Esophagus squamous epithelium (tissue), 5 donors: ENCODE measurements at regions not wholly inside any gene's neighbourhood (a gene's known extent, or its start where the extent isn't known, plus 50 kb on each side); places are given as distances from the start of the nearest gene placed in this dataset.
A peak's percentile ranks its signal among the peaks of the same experiment; 100 is the strongest.

Experiments used
- DNase-seq: peaks from one replicate; lab custom pipeline; 2025; lab: John Stamatoyannopoulos, UW
- H3K27ac ChIP-seq, 4 donors: fragments of 200-600 bp; sonication (generic); one replicate each; pipeline ENCODE4 v1.5.1; 2016 to 2019; ENCODE audit warnings: mild to moderate bottlenecking in 1 of 4
- H3K27me3 ChIP-seq, 4 donors: fragments of 200-600 bp; sonication (generic); 1 replicate in 3 of 4; 2 replicates in 1 of 4; pipeline versions ENCODE4 v1.5.1 to v1.6.0; 2017 to 2021; ENCODE audit warnings: antibody characterized with exemption in 1 of 4
- H3K36me3 ChIP-seq, 3 donors: fragments of 200-600 bp; sonication (generic); one replicate each; pipeline ENCODE4 v1.5.1; 2016 to 2019
- H3K4me1 ChIP-seq, 3 donors: fragments of 200-600 bp; sonication (generic); one replicate each; pipeline ENCODE4 v1.5.1; 2017 to 2019
- H3K4me3 ChIP-seq, 4 donors: fragments of 200-600 bp; sonication (generic); 1 replicate in 3 of 4; 2 replicates in 1 of 4; pipeline ENCODE4 v1.5.1; 2016 to 2019; ENCODE audit warnings: mild to moderate bottlenecking in 2 of 4, moderate library complexity in 1 of 4
- H3K9me3 ChIP-seq, 3 donors: fragments of 200-600 bp; sonication (generic); one replicate each; pipeline ENCODE4 v1.5.1; 2016 to 2019
- CTCF ChIP-seq, 6 experiments: fragments of 450-650 bp in 4 of 6; fragments of 200-600 bp in 2 of 6; sonication (generic) in 2 of 6; IDR thresholded peaks; one replicate each; pipeline ENCODE4 v1.5.1; 2016 to 2019; ENCODE audit warnings: antibody characterized with exemption in 6 of 6, mild to moderate bottlenecking in 4 of 6, moderate library complexity in 4 of 6
- POLR2A ChIP-seq, 4 donors: fragments of 450-650 bp; IDR thresholded peaks; one replicate each; pipeline ENCODE4 v1.6.1; 2017; ENCODE audit warnings: antibody characterized with exemption in 4 of 4, mild to moderate bottlenecking in 4 of 4, moderate library complexity in 3 of 4
- WGBS, 2 donors: methylation state at CpG; one replicate each; pipeline ENCODE4 v1.1.5; 2018; 5-methylcytosine and 5-hydroxymethylcytosine counted together
- intact Hi-C: fragments of 100-400 bp; cut with DNase I; formaldehyde crosslinking; loops from one replicate; pipeline ENCODE4 v1.15.0; 2022
- donor health status: DM: yes; HTN: yes; CAD: no.

- WGBS, 2 donors = 48 to 58% methylated on average over 5 to 7 of the region's 7 CpGs
- no peak overlapping the region for H3K4me3 ChIP-seq
- no peak for TF ChIP-seq POLR2A (IDR thresholded peaks at IDR 0.05)
- TF ChIP-seq CTCF (IDR thresholded peaks at IDR 0.05) = no peak
- H3K4me1 ChIP-seq = peaks cover 22 to 57% (median 27%) of the 10 kb centered on the region in 3 donors
- DNase-seq = no peak
- intact Hi-C loops = no loop called here
- peak overlapping the region in 1 of 4 donors; percentile 46 for H3K27ac ChIP-seq
- H3K9me3 ChIP-seq = no peaks in the 10 kb centered on the region
- no peaks in the 10 kb centered on the region for H3K36me3 ChIP-seq
- peaks cover 0 to 73% (median 0%) of the 10 kb centered on the region in 4 donors for H3K27me3 ChIP-seq
Measured at GRCh38 chr15:69593488-69593887, 140.9 kb downstream of the RPLP1 start.

- Histone ChIP-seq H3K27ac (peak overlapping the region; percentile 5 to 57 (median 40)), H3K9me3 (no peaks in the 10 kb centered on the region), H3K4me3 (peak overlapping the region in 2 of 4 donors; percentile 9 to 38), H3K4me1 (peaks cover 22 to 57% (median 27%) of the 10 kb centered on the region in 3 donors), H3K36me3 (no peaks in the 10 kb centered on the region), H3K27me3 (peaks cover 0 to 73% (median 0%) of the 10 kb centered on the region in 4 donors)
- intact Hi-C loops = no loop called here
- no peak for DNase-seq
- TF ChIP-seq POLR2A (IDR thresholded peaks at IDR 0.05) (no peak), CTCF (IDR thresholded peaks at IDR 0.05) (peak in 1 of 6 experiments; percentile 8)
- 22 to 26% methylated on average over 5 to 11 of the region's 24 CpGs for WGBS, 2 donors
Measured at GRCh38 chr15:69593981-69594966, 141.7 kb downstream of the RPLP1 start.

- Histone ChIP-seq H3K9me3 (no peaks in the 10 kb centered on the region), H3K36me3 (no peaks in the 10 kb centered on the region), H3K4me3 (peak overlapping the region in 1 of 4 donors; percentile 38), H3K4me1 (peaks cover 22 to 57% (median 27%) of the 10 kb centered on the region in 3 donors), H3K27ac (peak overlapping the region; percentile 5 to 57 (median 40)), H3K27me3 (peaks cover 0 to 73% (median 0%) of the 10 kb centered on the region in 4 donors)
- DNase-seq = no peak
- 24 to 25% methylated on average over 6 to 9 of the region's 10 CpGs for WGBS, 2 donors
- TF ChIP-seq CTCF (IDR thresholded peaks at IDR 0.05) = no peak
- no peak for TF ChIP-seq POLR2A (IDR thresholded peaks at IDR 0.05)
- intact Hi-C loops = no loop called here
Measured at GRCh38 chr15:69595009-69595791, 142.6 kb downstream of the RPLP1 start.

- Histone ChIP-seq H3K36me3 (no peaks in the 10 kb centered on the region), H3K9me3 (no peaks in the 10 kb centered on the region), H3K4me3 (no peak overlapping the region), H3K27ac (no peak overlapping the region), H3K27me3 (peaks cover 0 to 76% (median 0%) of the 10 kb centered on the region in 4 donors), H3K4me1 (peaks cover 22 to 45% (median 27%) of the 10 kb centered on the region in 3 donors)
- DNase-seq = no peak
- 82 to 98% methylated on average over 2 to 4 of the region's 4 CpGs for WGBS, 2 donors
- intact Hi-C loops = no loop called here
- TF ChIP-seq POLR2A (IDR thresholded peaks at IDR 0.05) (no peak), CTCF (IDR thresholded peaks at IDR 0.05) (no peak)
Measured at GRCh38 chr15:69597061-69597592, 144.5 kb downstream of the RPLP1 start.
